ENCODE measurements at regions not wholly inside any gene's neighbourhood (a gene's known extent, or its start where the extent isn't known, plus 50 kb on each side); places are given as distances from the start of the nearest gene placed in this dataset.

- no peak for DNase-seq
These were observed 252.4 kb downstream of the FSIP2 start for GRCh38 chr2:185990861-185991525.

- DNase-seq, result no peak
These were observed 260.0 kb downstream of the FSIP2 start for GRCh38 chr2:185998562-185999070.

- no peak for DNase-seq
These were observed 270.7 kb downstream of the FSIP2 start for GRCh38 chr2:186009341-186009740.

- DNase-seq, result no peak
These were observed 278.7 kb downstream of the FSIP2 start for GRCh38 chr2:186017278-186017677.

GRCh38 chr2:186024921-186025320, 286.3 kb downstream of the FSIP2 start:
- no peak for DNase-seq

- DNase-seq, result no peak
These were observed 289.3 kb downstream of the FSIP2 start for GRCh38 chr2:186027922-186028321.

- DNase-seq, result no peak
These were observed 292.6 kb downstream of the FSIP2 start for GRCh38 chr2:186031229-186031628.

- no peak for DNase-seq
These were observed 293.6 kb downstream of the FSIP2 start for GRCh38 chr2:186032102-186032738.

- no peak for DNase-seq
These were observed 294.3 kb downstream of the FSIP2 start for GRCh38 chr2:186032930-186033329.

- DNase-seq, result no peak
These were observed 294.9 kb downstream of the FSIP2 start for GRCh38 chr2:186033541-186033940.

- DNase-seq, result no peak
These were observed 298.4 kb downstream of the FSIP2 start for GRCh38 chr2:186036862-186037449.

- no peak for DNase-seq
These were observed 303.8 kb downstream of the FSIP2 start for GRCh38 chr2:186042207-186043028.

GRCh38 chr2:186044761-186045160, 306.2 kb downstream of the FSIP2 start:
- no peak for DNase-seq

- no peak for DNase-seq
These were observed 314.3 kb downstream of the FSIP2 start for GRCh38 chr2:186052930-186053329.

- peak; percentile 33 for DNase-seq
These were observed 320.0 kb downstream of the FSIP2 start for GRCh38 chr2:186058614-186059013.

- DNase-seq, result peak; percentile 83
These were observed 320.5 kb downstream of the FSIP2 start for GRCh38 chr2:186059096-186059495.

GRCh38 chr2:186060744-186061440, 322.3 kb downstream of the FSIP2 start:
- DNase-seq, result no peak

GRCh38 chr2:186064507-186064906, 325.9 kb downstream of the FSIP2 start:
- no peak for DNase-seq

- no peak for DNase-seq
These were observed 326.9 kb downstream of the FSIP2 start for GRCh38 chr2:186065491-186065890.

GRCh38 chr2:186068139-186068801, 329.7 kb downstream of the FSIP2 start:
- DNase-seq, result no peak

GRCh38 chr2:186069676-186070075, 331.1 kb downstream of the FSIP2 start:
- DNase-seq, result no peak

- DNase-seq, result no peak
These were observed 346.6 kb downstream of the FSIP2 start for GRCh38 chr2:186085226-186085625.

All from NCI-H510A treated with DMSO at 0.1 percent for 48 hours (cell line).